Cardiac muscle cell (in vitro differentiated cells and primary cell): ENCODE measurements at regions not wholly inside any gene's neighbourhood (a gene's known extent, or its start where the extent isn't known, plus 50 kb on each side); places are given as distances from the start of the nearest gene placed in this dataset.

ENCODE experiments used
- DNase-seq, 2 donors: peaks; one replicate each; pipeline versions ENCODE4 v3.0.0 to v3.0.0-alpha.2; 2010 to 2017; ENCODE audit warnings: low read depth in 1 of 2, low spot score in 1 of 2
- H3K27ac ChIP-seq: fragments of 200-600 bp; sonication (generic); 2 replicates; pipeline ENCODE4 v1.5.1; 2016
- H3K27me3 ChIP-seq: fragments of 200-600 bp; sonication (generic); 2 replicates; pipeline ENCODE4 v1.6.0; 2016; ENCODE audit warnings: control low read depth
- H3K36me3 ChIP-seq: fragments of 200-600 bp; sonication (generic); 2 replicates; pipeline ENCODE4 v1.5.1; 2016; ENCODE audit warnings: control low read depth
- H3K4me1 ChIP-seq: fragments of 200-600 bp; sonication (generic); 2 replicates; pipeline ENCODE4 v1.8.1; 2017; ENCODE audit warnings: low read depth, mild to moderate bottlenecking, mixed run types
- H3K4me3 ChIP-seq: fragments of 200-600 bp; sonication (generic); 2 replicates; pipeline ENCODE4 v1.5.1; 2016; ENCODE audit warnings: mild to moderate bottlenecking
- H3K9me3 ChIP-seq: fragments of 200-600 bp; sonication (generic); 2 replicates; pipeline ENCODE4 v1.5.1; 2017; ENCODE audit warnings: low read depth, mild to moderate bottlenecking, control low read depth
- TF ChIP-seq, protein P1 (sequence below): IDR thresholded peaks from 2 replicates; pipeline ENCODE4 v1.5.1; 2012; ENCODE audit warnings: low read depth, mild to moderate bottlenecking, low read length

DNA sequence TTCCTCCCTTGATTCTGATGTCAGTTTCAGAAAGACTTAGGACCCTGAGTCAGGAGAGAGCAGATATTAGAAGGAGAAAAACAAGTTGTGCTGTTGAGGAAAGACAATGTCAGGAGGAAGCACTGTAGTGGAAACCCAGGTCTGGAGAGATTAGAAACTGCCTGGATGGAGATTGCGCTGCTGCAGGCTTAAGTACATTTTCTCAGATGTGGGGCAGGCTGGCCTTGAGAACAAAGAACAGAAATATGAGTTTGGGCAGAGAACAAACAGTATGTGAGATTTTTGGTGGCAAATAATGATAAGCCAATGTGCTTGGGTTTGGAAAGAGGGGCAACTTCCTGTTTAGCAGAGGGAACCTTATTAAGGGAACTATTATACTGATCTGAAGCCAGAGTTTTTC lies 74.3 kb upstream of the PRMT8 start:
- Histone ChIP-seq H3K27me3 (peaks cover 10% of the 10 kb centered on the region), H3K36me3 (no peaks in the 10 kb centered on the region), H3K4me1 (no peaks in the 10 kb centered on the region), H3K27ac (no peak overlapping the region), H3K9me3 (no peaks in the 10 kb centered on the region), H3K4me3 (no peak overlapping the region)
- DNase-seq, result no peak
- TF ChIP-seq, protein P1, sequence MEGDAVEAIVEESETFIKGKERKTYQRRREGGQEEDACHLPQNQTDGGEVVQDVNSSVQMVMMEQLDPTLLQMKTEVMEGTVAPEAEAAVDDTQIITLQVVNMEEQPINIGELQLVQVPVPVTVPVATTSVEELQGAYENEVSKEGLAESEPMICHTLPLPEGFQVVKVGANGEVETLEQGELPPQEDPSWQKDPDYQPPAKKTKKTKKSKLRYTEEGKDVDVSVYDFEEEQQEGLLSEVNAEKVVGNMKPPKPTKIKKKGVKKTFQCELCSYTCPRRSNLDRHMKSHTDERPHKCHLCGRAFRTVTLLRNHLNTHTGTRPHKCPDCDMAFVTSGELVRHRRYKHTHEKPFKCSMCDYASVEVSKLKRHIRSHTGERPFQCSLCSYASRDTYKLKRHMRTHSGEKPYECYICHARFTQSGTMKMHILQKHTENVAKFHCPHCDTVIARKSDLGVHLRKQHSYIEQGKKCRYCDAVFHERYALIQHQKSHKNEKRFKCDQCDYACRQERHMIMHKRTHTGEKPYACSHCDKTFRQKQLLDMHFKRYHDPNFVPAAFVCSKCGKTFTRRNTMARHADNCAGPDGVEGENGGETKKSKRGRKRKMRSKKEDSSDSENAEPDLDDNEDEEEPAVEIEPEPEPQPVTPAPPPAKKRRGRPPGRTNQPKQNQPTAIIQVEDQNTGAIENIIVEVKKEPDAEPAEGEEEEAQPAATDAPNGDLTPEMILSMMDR, result no peak

DNA sequence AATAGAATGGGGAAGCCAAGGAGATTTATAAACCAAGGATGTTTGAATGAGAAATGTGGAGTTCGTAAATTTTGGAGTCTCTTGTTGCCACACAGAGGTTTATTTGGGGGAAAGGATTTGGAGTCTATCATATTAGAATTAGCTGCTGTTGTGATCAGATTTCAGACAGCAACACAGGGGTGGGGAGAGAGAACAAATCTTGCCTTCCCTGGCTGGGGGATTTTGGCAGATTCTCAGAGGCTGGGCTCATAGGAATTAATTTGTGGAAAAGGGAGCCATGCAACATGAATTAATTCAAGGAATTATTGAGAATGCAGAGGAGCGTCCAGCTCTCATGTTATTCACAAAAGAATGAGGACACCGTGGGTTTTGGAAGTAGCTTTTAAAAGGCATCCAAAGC lies 73.9 kb upstream of the PRMT8 start:
- Histone ChIP-seq H3K4me3 (no peak overlapping the region), H3K4me1 (no peaks in the 10 kb centered on the region), H3K36me3 (no peaks in the 10 kb centered on the region), H3K9me3 (no peaks in the 10 kb centered on the region), H3K27me3 (peaks cover 10% of the 10 kb centered on the region), H3K27ac (no peak overlapping the region)
- TF ChIP-seq, protein P1, result no peak
- DNase-seq, result no peak

DNA sequence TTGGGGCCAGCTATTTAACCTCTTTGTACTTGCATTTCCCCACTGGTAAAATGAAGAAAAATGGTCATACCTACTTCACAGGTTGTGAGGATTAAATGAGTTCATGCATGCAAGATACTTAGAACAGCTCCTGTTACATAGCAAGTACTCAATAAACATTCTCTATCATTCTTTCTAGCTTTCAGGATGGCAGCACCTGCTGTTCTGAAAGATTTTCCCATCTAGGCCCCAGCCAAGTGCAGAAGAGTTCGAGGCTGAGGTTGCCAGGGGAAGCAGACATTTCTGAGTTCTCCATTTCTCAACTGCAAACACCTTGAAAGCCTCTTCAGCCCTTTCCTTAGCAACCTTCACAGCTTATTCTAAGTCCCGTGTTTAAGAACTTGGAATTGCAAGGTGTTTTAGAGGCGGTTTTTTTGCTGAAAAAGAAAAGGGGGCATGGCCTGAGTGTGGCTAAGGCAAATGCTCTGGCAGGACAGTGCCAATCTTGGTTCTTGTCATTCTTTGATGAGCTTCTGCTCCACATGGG lies 73.0 kb upstream of the PRMT8 start:
- H3K4me3 ChIP-seq, result no peak overlapping the region
- H3K27me3 ChIP-seq, result peaks cover 10% of the 10 kb centered on the region
- DNase-seq, result no peak
- TF ChIP-seq, protein P1, result no peak
- H3K4me1 ChIP-seq, result no peaks in the 10 kb centered on the region
- H3K36me3 ChIP-seq, result no peaks in the 10 kb centered on the region
- H3K27ac ChIP-seq, result no peak overlapping the region
- no peaks in the 10 kb centered on the region for H3K9me3 ChIP-seq

DNA sequence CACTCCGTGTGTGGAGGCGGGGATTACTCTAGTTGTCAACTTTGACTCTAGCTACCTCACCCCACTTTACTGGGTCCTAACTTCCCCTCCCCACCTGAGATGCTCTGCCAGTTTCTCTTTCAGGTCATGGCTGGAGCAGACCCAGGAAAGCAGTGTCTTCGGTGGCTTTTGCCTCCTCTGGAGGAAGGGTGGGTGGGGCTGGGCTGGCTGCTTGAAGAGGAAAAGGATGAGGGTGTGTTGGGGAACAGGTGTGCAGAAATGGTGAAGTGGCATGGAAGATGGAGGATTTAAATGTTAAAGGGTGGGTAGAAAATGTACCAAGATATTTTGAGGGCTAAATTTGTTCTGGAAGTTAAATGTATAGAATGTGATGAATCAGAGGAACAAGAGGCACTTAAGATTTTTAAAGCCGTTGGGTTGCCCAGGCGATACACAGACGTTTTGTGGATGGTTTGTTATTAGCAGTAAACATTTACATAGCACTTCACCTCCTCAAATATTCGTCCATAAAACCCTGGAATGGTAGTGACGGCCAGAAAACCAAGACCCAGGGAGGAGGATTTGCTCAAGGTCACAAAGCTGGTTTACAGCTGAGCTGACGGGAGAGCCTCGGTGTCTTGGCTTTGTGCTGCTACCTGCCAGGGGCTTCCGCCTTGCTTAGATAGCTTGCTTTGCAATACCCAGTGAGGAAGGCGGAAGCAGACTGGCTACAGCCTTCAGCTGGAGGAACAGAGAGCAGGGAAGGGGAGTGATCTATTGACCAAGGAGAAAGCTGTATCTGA lies 72.2 kb upstream of the PRMT8 start:
- Histone ChIP-seq H3K27ac (no peak overlapping the region), H3K27me3 (peaks cover 10% of the 10 kb centered on the region), H3K36me3 (no peaks in the 10 kb centered on the region), H3K4me1 (no peaks in the 10 kb centered on the region), H3K4me3 (no peak overlapping the region), H3K9me3 (no peaks in the 10 kb centered on the region)
- no peak for DNase-seq
- TF ChIP-seq, protein P1, result no peak

DNA sequence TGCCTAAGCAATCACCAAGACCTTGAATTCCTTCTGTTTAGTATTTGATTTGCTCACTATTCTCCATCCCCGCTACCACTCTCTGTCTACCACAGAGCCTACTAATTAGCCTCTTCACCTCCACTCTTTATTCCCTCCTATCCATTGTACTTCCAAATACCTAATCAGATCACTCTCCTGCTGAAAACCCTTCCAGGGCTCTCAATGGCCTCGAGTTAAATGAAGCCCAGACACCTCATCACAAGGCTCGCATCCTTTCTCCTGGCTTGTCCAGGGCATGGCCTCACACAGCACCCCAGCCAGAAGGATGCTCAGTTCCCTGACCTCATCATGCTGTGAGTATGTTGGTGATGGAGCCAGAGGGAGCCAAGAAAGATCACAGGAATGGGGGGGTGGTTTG lies 71.4 kb upstream of the PRMT8 start:
- no peak for DNase-seq
- Histone ChIP-seq H3K27ac (no peak overlapping the region), H3K36me3 (no peaks in the 10 kb centered on the region), H3K4me1 (no peaks in the 10 kb centered on the region), H3K9me3 (no peaks in the 10 kb centered on the region), H3K4me3 (no peak overlapping the region), H3K27me3 (peaks cover 10% of the 10 kb centered on the region)
- TF ChIP-seq, protein P1, result no peak
